NK-92 treated with Interleukin-12 subunit alpha and Interleukin-12 subunit beta, amount 100 ng/mL, for 24 hours (cell line): ENCODE measurements at regions not wholly inside any gene's neighbourhood (a gene's known extent, or its start where the extent isn't known, plus 50 kb on each side); places are given as distances from the start of the nearest gene placed in this dataset.

Source experiments
- DNase-seq: peaks from one replicate; lab custom pipeline; 2025; lab: John Stamatoyannopoulos, UW

DNA sequence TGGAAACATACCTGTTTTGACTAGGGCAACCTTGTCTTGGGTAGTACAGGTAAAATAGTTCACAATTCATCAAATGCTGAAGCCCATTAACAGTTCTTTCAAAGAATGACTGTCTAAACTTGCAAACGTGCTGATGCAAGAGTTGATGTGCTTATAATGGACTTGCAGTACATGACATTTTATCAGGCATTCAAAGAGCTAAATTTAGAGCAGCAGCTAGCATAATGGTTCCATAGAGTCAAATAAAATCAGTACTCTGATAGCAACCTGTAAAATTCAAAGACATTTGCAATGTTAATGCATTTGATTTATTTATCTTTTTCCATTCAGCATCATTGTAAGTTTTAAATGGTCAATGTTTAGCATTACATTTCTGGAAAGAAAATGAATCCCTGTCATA, 979.7 kb upstream of the SLC10A2 start:
- no peak for DNase-seq

DNA sequence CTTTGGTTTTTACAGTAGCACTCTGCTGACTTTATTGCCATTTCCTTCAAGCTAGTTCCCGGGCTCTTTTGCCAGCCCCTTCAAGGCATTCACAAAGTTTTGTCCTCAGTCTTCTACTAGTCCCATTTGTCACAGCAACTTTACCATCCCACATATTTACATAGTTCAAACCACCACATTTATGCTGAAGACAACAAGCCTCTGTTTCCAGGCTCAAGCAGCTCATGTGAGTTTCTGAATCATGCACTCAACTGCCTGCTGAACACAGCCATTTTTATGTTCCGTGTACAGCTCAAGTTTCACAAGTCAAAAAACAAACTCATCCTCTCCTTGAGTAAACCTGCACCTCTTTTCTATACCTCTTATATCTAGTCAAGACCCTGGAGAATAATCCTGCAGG, 977.0 kb upstream of the SLC10A2 start:
- DNase-seq = no peak

DNA sequence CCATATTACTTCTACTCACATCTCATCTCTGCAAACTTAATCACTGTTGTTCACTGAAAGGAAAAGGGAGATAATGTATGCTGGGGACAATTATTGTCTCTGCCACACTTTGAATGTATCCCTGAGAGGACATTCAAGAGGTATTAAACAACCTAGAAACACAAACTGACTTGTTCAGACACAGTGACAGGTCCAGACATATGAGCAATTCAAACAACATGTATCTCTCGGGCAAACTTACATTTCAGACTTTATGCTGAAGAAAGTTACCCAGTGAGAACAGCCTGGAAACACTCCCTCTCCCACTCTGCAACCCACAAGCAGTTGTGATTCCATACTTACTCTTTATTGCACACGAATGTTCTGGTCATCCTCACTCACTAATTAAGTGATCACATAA, 968.7 kb upstream of the SLC10A2 start:
- DNase-seq = no peak

DNA sequence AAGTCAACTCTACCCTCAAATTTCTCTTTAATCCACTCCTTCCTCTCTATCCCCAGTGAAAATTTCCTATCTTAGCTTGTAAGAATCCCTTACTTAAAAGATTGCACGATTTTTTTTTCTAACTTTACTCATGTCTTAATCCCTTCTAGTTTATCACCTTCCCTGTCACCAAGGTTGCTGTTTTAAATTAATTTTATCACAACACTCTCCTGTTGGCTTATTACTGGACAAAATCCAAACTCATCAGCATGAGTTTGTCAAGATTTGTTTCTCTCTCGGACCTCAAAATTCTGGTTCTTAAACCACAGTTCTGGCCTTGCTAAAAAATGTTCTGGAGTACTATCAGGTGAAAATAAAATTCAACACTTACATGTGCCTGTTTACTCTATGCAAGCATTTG, 959.1 kb upstream of the SLC10A2 start:
- no peak for DNase-seq

DNA sequence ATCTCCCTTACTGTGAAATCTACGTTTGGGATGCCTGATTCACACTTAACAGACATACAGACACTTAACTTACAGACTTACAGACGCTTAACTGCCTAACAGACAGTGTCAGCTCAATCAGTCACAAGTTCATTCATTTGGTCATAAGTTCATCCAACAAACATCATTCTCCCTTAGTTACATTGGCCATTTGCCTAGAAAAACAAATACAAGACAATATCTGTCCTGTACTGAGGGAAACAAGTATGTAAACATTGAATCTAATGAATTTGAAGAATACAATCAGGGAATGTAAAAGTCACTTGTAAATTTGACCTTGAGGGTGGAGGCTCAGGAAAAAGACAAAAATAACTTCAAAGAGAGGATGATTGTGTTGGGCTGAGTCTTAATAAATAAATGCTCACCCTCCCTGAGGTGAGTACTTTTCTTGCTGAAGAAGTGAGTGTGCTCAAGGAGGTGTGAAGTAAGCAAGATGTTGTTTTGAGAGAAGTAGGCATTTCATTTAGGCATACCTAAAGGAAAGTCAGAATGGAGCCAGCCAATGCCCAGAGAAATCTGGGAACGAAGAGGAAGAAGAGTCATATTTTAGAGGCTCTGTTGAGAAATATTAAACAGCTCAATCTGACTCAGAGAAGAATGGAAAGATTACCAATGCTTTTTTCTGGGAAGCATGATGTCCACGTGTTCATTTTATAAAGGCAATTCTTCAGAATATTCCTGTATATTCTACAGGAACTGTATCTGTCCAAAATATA, 958.4 kb upstream of the SLC10A2 start:
- no peak for DNase-seq

DNA sequence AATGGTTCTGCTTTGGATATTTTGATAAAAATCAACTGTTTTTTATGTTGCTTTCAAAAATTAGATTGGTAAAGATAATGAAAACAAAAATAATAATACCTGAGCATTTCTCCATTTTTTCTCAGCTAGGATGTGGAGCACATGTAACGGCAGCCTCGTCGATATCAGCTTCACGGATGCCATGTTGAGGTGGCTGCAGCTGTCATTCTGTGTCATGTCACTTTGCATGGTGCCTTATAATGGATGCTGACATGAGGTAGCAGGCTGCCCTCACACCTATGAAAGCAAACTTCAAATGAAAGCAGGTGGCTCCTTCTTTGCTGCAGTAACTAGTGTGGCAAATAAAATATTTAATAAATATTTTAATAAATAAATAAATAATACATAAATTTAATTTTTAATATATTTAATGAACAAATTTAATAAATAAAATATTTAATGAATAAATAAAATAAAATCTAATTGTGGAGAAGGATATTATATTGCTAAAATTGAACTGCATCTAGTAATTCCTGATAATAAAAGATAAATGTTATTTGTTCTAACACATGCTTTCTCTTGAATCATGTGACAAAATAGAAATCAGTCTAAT, 955.7 kb upstream of the SLC10A2 start:
- no peak for DNase-seq

DNA sequence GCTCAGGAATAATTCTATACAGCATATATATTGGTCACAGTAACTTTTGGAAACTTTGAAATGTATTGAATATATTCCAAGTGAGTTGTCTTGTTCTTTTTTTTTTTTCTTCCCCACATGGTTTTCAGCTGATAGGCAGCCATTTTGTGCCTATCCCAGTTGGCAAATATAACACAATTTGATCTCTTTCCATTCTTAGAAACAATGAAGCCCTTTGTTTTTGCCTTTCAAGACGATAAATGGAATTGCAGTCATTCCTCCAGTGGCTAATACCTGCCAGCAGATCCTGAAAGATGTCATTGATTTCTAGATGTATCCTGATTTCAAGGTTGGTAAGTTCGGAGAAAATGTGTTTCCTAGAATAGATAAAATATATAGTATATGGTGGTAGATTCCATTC, 951.1 kb upstream of the SLC10A2 start:
- DNase-seq = no peak

DNA sequence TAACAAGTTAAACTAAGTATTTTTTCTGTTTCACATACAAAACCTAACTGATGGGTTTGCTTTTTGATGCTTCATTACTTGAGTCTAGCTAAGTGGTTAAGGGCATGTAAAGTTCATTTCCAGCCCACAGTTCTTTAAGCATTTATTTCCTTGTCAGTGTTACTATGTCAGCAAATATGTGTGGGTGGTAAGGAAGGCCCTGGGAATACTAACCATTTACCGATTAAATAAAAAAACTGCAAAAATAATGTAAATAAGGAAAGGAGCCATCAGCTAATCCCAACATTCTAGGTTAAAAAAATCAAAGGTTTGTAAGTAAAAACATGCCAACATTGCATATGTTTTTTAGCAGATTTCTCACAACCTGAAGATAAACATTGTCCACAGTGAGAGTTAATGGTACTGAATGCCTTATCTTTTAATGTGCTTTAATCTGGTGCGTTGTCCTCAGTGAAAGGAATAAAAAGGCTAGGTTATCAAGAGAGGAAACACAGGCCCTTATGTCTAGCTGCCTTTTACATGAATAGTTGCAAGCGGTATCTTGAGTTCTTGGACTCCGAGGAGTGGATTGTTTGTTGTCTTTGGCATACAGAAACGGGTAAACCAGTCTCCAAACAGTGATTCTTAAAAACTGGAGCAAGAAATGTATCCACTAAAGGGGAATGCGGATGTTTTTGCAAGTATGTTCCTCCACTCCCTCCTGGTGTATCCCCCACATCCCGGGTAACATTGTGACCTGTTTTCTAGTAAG, 949.6 kb upstream of the SLC10A2 start:
- no peak for DNase-seq

DNA sequence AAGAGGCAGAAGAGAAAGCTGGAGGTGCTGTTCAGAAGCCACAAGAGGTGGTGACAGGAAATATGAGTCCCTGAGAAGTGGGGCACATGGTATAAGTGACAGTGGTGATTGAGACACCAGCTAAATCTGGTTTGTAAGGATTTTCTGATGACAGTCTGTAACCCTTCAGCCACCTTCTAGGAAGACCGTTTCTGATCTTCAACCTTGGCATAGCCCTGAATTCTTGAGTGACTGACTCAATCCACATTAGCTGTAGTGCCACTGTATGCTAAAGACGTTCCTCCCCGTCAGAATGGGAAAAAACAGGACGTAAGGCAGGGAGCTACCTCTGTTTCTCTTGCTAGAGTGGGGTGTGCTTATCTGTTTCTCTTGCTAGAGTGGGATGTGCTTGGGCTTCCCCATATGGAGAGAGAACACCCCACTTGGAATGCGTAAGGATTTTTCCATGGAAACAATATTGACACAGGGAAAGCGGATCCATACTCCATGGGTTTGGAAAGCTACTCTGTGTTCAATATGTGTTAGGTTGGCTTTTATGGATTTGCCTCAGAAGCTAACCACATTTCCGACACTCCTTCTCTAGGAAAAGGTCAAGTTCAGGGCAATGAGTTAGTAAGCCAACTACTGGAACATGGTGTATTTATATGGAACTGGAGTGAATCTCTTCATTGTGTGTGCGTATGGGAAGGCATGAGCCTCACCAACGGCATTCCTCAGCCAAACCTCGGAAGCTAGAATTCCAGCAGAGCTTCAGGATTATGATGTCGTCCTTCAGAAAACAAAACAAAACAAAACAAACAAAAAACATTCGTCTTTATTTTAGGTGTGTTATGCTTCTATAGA, 948.8 kb upstream of the SLC10A2 start:
- no peak for DNase-seq

DNA sequence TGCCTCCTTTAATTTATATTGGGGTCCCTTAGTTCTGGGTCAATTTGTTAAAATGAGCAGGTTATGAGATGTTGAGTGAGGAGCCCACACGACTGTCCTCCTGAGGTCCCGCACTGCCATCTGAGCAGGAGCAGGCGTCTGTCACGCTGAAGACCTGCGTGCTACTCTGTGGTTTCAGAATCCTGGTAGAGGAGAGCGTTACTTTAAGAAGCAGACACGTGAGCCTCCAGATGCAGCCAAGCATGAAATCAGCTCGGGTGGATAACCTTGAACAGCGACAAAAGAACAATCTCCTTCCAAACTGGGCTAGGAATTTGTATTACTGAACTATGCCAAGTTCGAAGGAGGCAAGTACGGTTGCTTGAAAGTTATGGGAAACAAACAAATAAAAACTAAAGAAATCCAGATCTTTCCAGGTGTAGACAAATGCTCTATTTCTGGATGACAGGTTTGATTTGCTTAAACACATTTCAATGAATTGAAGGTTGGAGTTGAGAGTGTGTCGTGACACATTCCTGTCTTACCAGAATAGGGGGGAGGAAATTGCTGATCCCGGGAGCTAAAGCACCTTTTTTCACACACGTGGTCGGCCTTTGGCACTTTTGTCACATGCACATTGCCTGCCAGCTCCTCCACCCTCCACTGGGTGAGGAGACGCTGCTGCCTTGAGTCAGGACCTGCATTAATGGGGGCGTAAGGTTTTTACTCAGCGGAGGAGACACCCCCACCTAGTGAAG, 945.5 kb upstream of the SLC10A2 start:
- DNase-seq = no peak

DNA sequence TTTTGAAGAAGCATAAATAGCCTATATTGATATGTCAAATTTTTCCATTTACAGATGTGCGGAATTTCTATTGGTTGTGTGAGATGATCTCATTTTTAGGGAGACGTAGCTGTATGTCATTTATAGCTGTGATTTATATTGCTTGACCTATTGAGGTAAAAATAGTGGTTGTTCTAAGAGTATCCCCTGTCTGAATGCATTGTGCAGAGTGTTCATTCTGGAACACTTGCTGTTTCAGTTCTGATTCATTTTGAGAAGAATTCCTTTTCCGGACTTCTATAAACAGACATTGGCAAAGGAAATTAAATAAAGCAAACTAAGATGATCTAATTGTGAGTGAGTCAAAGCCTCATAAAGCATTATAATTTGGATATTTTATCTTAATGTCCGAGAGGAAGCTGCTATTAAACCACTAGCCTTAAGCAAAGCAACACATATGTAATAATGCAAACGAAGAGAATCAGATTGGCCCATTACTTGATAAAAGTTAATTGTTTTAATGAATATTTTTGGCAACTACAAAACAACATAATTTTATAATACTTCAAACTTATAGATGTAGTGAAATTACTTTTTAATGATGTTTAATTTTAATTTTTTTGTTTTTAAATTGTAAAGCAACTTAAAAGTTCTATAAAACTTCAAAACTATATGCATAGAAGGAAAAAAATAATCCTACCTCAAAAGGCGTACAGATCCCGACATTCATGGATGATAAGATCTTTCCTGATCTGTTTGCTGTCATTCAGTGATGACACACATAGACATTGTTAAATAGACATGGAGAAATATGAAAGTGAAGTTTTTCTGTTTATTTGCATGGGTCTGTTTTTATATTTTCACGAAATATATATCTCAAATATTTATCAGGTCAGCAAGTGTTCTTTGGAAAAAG, 942.6 kb upstream of the SLC10A2 start:
- DNase-seq = no peak

DNA sequence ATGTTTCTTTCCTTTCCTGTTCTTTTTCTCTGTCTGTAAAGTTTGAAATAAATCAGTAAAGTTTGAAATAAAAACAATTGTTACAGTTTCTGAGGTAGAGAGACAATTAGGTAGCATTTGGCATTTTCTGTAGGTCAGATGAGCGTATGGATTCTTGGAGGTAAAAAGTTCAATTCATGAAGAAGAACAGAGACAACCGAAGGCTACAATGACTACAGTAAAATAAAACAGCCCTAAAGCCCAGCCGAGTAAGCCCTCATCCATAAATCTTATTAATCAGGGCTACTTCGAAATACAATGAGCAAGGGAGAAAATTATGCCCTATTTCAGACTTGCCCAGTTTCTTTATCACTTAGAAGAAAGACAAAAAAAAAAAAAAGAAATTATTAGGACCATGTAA, 941.9 kb upstream of the SLC10A2 start:
- no peak for DNase-seq

DNA sequence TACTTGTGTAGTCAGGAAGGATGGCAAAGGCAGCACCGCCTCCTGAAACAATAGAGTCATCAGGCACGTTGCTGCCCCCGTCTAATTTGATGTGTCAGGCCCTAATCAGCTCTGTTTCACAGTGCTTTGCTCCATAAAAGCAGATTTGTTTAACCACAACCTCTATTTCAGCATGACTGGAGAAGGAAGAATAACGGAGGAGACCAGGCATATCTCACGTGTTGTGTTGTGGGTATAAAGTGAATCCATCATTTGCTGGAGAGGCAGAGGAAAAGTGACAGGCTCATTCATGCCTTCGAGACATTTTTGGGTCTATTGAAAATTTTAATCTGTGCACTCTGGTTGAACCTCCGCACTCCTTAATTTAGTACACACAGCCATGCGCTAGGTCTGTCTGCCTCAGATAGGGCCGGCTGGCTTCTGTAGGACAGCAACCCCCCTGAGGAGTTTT, 940.4 kb upstream of the SLC10A2 start:
- DNase-seq = no peak

DNA sequence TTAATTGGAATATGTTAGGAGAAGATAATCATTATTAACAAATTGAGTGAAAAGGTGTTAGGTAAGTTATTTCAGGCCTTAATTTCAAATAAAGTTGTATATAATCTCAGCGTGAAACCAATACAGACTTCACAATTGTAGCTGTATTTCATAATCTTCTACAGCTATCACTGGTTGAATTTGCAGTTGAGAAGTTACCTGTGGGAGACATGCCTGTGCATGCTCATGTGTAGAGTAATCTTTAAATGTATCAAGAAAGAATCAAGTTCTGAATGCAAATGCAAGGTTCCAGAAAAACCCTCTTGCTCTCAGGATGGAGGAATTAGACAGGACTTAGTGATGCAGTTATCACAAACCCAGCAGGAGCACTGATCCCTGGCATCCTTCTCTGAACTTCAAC, 938.4 kb upstream of the SLC10A2 start:
- no peak for DNase-seq

DNA sequence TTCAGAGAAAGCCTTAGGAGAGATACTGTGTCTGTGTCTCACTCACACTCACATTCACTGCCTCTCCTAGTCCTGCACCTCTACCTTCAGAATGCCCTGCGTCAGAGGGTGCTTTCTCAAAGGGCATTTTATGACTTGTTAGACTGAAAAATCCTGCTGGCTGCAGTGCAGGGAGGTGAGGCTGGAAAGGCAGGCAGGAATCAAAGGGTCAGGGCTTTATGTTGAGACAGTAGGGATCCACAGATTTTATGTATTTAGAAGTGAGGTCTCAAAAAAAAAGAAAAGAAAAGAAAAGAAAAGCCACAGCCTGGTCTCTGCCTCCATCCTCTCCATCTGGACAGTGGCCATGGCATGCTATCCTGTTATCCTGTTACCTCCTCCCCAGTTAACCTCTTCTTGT, 936.0 kb upstream of the SLC10A2 start:
- no peak for DNase-seq

DNA sequence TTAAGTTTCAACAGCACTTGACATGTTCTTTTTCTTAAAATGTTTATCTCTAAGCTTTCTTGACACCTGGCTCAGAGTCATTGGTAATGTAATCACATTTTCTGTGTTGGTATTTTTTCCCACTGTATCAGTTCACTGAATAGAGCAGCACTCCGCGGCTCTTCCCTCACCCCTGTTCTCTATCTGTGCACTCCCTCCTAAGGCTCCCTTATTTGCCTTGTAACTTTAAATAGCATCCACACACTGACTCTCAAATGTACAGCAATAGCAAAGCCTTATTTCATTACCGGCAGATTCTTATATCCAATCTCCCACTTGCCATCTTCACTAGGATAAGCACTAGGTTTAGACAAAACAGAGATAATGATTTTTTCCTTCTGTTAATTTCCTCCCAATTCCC, 935.5 kb upstream of the SLC10A2 start:
- no peak for DNase-seq

DNA sequence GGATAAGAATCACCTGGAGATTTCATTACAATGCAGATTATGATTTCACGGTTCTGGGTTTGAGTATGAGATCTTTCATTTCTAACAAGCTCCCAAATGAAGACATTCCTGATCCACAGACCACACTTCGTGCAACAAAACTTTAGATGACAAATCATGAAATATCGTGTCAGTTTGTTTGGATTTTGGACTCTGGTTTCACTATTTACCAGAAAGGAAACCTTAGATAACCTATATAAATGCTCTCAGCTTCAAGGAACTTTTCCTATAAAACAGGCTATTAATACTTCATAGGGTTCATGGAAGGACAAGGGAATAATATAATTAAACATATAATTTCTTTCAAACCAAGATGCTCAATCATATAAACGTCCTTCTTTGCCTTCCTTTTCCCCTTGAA, 930.5 kb upstream of the SLC10A2 start:
- no peak for DNase-seq

DNA sequence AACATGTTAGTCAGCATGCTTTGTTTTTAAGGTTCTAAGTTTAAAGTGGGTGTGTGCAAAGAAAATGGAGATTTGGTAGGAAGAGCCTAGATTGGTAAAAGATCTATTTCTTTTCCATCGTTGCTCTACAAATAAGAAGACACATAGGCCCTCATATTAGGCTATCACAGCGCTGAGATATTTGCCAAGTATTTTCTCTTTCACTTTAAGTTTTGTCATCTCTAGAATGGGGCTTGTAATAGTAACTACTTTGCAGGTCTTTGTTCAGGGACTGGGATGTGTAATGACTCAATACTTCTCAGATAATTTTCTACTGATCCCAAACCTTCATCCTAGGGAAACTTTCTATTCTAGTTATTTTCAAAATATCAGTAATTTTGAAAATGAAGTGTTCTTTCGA, 917.7 kb upstream of the SLC10A2 start:
- DNase-seq = no peak

DNA sequence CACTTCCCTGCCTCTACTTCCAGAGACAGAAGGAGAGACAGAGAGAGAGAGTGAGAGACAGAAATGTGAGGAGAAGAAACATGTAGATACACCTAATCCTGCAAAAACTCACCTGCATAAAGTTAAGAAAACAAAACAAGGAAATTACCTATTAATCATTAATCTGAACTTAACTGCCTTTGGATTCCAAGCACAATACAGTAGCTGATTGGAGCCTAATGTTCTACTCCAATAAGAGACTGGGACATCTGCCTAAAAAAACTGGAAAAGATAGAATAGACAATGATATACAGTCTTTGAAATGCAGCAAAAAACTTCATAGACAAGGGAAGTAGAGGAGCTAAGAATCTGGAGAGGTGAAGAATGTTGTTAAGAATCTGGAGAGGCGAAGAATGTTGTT, 910.2 kb upstream of the SLC10A2 start:
- DNase-seq = no peak

DNA sequence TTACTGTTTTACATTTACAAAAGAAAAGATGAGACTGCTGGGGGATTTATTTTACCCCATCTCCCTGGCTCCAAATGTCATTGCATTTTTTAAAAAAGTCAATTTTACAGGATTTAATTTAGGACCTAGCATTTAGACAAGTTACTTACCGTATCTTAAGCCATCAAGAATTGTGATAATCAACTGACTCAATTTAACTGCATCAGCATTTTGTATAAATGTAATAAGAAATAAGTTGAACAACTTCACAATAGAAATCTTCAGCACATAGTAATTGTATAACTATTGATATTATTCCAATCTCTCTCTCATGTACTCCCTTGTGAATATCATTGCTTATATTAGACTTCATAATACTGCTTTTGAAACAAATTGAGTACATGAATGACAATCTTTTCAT, 907.5 kb upstream of the SLC10A2 start:
- no peak for DNase-seq
